ENCODE measurements at regions not wholly inside any gene's neighbourhood (a gene's known extent, or its start where the extent isn't known, plus 50 kb on each side); places are given as distances from the start of the nearest gene placed in this dataset.

- no peak for TF ChIP-seq POLR2AphosphoS5 (IDR thresholded peaks at IDR 0.05; ENCODE audit: low read depth, low read length)
- TF ChIP-seq POLR2A (IDR thresholded peaks at IDR 0.05; ENCODE audit: low read depth, low read length) = no peak
- no peak for TF ChIP-seq TAF1 (IDR thresholded peaks at IDR 0.05; ENCODE audit: borderline replicate concordance, low read depth, low read length)
Measured at GRCh38 chr20:5474646-5475550, 135.9 kb downstream of the GPCPD1 start.

Data from GM12892 (cell line).